K562 (cell line): ENCODE measurements at regions not wholly inside any gene's neighbourhood (a gene's known extent, or its start where the extent isn't known, plus 50 kb on each side); places are given as distances from the start of the nearest gene placed in this dataset.

ENCODE experiments used
- ARID2 ChIP-seq: fragments of 450-650 bp; IDR thresholded peaks from 2 replicates; pipeline ENCODE4 v1.6.1; 2017; ENCODE audit warnings: antibody characterized with exemption, mild to moderate bottlenecking
- KDM5B ChIP-seq: fragments of 200-600 bp; sonication (generic); IDR thresholded peaks from 2 replicates; pipeline ENCODE4 v1.6.1; 2012; ENCODE audit warnings: low read depth, mild to moderate bottlenecking, moderate library complexity, low read length, control low read depth, inconsistent platforms; ENCODE audit not compliant: insufficient replicate concordance
- LCOR ChIP-seq: sonication (generic); formaldehyde crosslinking; IDR thresholded peaks from 2 replicates; pipeline ENCODE4 v1.8.0; 2022; ENCODE audit warnings: mild to moderate bottlenecking, missing genetic modification reagents
- MAFK ChIP-seq: IDR thresholded peaks from 2 replicates; pipeline ENCODE4 v1.6.1; 2011; ENCODE audit warnings: low read length, improper control_type of control experiment
- MBD1 ChIP-seq: fragments of 250-450 bp; sonication (Bioruptor Pico); IDR thresholded peaks from 2 replicates; pipeline ENCODE4 v1.8.0; 2022; ENCODE audit warnings: inconsistent platforms
- MITF ChIP-seq: IDR thresholded peaks from 2 replicates; pipeline ENCODE4 v1.6.1; 2014; ENCODE audit warnings: antibody characterized with exemption
- NFE2 ChIP-seq: IDR thresholded peaks from 2 replicates; pipeline ENCODE4 v1.6.1; 2014; ENCODE audit warnings: antibody characterized with exemption, low read depth
- PHF21A ChIP-seq: fragments of 450-650 bp; IDR thresholded peaks from 2 replicates; pipeline ENCODE4 v1.6.1; 2017; ENCODE audit warnings: low read depth, borderline replicate concordance
- PTTG1 ChIP-seq: fragments of 450-650 bp; IDR thresholded peaks from 2 replicates; pipeline ENCODE4 v1.6.1; 2016; ENCODE audit warnings: low read depth, mild to moderate bottlenecking, missing genetic modification characterization, missing compliant biosample characterization
- RBFOX2 ChIP-seq: fragments of 200-400 bp; formaldehyde crosslinking; IDR thresholded peaks from 2 replicates; pipeline ENCODE4 v1.6.1; 2017; ENCODE audit warnings: low read depth, mild to moderate bottlenecking, low read length, moderate library complexity
- RBM15 ChIP-seq: fragments of 200-400 bp; formaldehyde crosslinking; IDR thresholded peaks from 2 replicates; pipeline ENCODE4 v1.6.1; 2018; ENCODE audit warnings: mild to moderate bottlenecking, low read length, moderate library complexity; ENCODE audit not compliant: insufficient read depth
- RFX7 ChIP-seq: fragments of 250-450 bp; sonication (Bioruptor Pico); IDR thresholded peaks from 2 replicates; pipeline ENCODE4 v1.5.1; 2021; ENCODE audit warnings: mild to moderate bottlenecking
- SFPQ ChIP-seq: fragments of 200-400 bp; formaldehyde crosslinking; IDR thresholded peaks from 2 replicates; pipeline ENCODE4 v1.6.1; 2017; ENCODE audit warnings: mild to moderate bottlenecking, low read depth, low read length, moderate library complexity
- SMARCB1 ChIP-seq: IDR thresholded peaks from 2 replicates; pipeline ENCODE4 v1.6.1; 2011; ENCODE audit warnings: improper control_type of control experiment, low read depth; ENCODE audit not compliant: insufficient read length
- ZBTB1 ChIP-seq: sonication (generic); formaldehyde crosslinking; IDR thresholded peaks from 2 replicates; pipeline ENCODE4 v1.8.1; 2023; ENCODE audit warnings: missing genetic modification reagents, low read depth, mild to moderate bottlenecking, borderline replicate concordance
- ZBTB17 ChIP-seq: fragments of 450-650 bp; formaldehyde crosslinking; IDR thresholded peaks from 2 replicates; pipeline ENCODE4 v1.4.0; 2020; ENCODE audit warnings: mild to moderate bottlenecking
- ZNF224 ChIP-seq: sonication (generic); formaldehyde crosslinking; IDR thresholded peaks from 2 replicates; pipeline ENCODE4 v1.8.0; 2022; ENCODE audit warnings: mild to moderate bottlenecking, missing genetic modification reagents
- ZNF23 ChIP-seq: fragments of 250-450 bp; sonication (Bioruptor Pico); IDR thresholded peaks from 2 replicates; pipeline ENCODE4 v1.4.0; 2020; ENCODE audit warnings: mild to moderate bottlenecking
- ZNF766 ChIP-seq: fragments of 200-800 bp; sonication (Bioruptor generic); conservative IDR thresholded peaks from 2 replicates; pipeline ENCODE4 v1.6.1; 2016; ENCODE audit warnings: missing genetic modification characterization, missing compliant biosample characterization

- peak; percentile 46; the same call in 1 of the 2 replicates for TF ChIP-seq MITF
- no peak for TF ChIP-seq SFPQ
- no peak for TF ChIP-seq RBFOX2
- TF ChIP-seq ZNF224 (CRISPR knock-in tag) = no peak
- 0 out of 2 replicates have a peak, but pooled peaks have one; percentile 19 for TF ChIP-seq PTTG1
- no peak for TF ChIP-seq KDM5B
- TF ChIP-seq RBM15 = no peak
- TF ChIP-seq ZBTB1 (CRISPR knock-in tag) = no peak
- no peak for TF ChIP-seq RFX7
- TF ChIP-seq ZNF23 (CRISPR knock-in tag) = no peak
- no peak for TF ChIP-seq MAFK
- peak; percentile 39; the same call in 1 of the 2 replicates for TF ChIP-seq PHF21A
- no peak for TF ChIP-seq ARID2
- no peak for TF ChIP-seq MBD1
- peak; percentile 35 for TF ChIP-seq ZNF766 (CRISPR knock-in tag)
- TF ChIP-seq NFE2 = peak; percentile 52
- 0 out of 2 replicates have a peak, but pooled peaks have one; percentile 73 for TF ChIP-seq LCOR (CRISPR knock-in tag)
- 0 out of 2 replicates have a peak, but pooled peaks have one; percentile 65 for TF ChIP-seq ZBTB17
- no peak for TF ChIP-seq SMARCB1
Measured at GRCh38 chr12:32047357-32048212, 59.1 kb upstream of the BICD1 start (continued).
